GM21717 (cell line): ENCODE measurements at regions not wholly inside any gene's neighbourhood (a gene's known extent, or its start where the extent isn't known, plus 50 kb on each side); places are given as distances from the start of the nearest gene placed in this dataset.
"Not testable (repeated sequence)": the region's sequence is repeated elsewhere in the genome, so short reads cannot be mapped to it uniquely, and the experiment has no call there.

Experiments
- ATAC-seq: cut with Tn5 transposase; IDR thresholded peaks from one replicate; pipeline ENCODE4 v1.9.1; 2021; ENCODE audit warnings: mild to moderate bottlenecking, moderate library complexity; ENCODE audit not compliant: unreplicated experiment

DNA sequence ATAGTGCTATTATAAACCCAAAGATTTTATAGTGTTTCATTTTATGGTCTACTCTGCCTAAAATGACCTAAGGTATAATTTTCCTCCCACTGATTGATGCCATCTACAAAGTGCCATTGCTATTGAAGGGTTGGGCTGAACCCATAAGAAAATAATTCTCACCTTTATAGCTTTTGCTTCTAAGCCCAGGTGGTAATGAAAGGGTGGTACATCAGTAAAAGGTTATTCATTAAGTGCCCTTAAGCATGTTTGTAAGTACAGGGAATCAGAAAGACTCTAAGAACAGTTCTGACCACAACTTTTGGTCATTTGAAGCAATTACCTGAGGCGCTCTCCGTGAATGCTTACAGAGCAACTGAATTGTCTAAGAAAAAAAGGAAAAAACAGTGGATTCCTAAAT is 1247.3 kb downstream of the NXPH1 start:
- no peak for ATAC-seq

- ATAC-seq: no peak
Measured at GRCh38 chr7:9681284-9681683, 1247.9 kb downstream of the NXPH1 start.

GRCh38 chr7:9691286-9691685 is 1257.9 kb downstream of the NXPH1 start:
- no peak for ATAC-seq

GRCh38 chr7:9698375-9698774 is 1265.0 kb downstream of the NXPH1 start:
- no peak for ATAC-seq

- no peak for ATAC-seq
Measured at GRCh38 chr7:9709216-9709615, 1264.5 kb upstream of the PHF14 start.

GRCh38 chr7:9711259-9711918 is 1262.3 kb upstream of the PHF14 start:
- no peak for ATAC-seq

DNA sequence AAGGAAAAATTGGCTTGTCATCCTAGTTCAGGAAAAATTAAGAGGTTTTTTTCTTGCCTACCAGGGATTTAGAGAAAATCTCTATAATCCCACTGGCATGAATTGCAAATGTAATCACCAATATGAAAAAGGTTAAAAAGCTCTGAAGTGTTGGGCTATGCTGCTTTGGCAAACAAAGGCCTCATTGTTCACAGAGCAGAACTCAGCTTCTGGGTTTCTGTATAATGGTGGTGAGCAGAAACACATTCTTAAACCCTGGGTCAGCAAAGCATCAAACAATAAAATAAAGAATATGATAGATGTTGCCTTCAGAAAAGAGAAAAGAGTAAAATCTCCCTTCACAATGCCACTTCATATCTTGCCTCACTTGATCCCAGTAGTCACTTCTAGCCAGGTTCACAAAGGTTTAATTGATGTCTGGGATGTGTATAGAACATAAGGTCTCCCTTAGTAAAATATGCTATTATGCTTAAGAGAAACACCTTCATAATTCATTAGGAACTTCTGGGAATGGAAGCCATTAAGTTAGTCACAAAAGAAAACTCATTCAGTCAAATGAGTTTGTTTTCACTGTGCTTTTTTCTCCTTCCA is 1255.5 kb upstream of the PHF14 start:
- ATAC-seq: no peak

DNA sequence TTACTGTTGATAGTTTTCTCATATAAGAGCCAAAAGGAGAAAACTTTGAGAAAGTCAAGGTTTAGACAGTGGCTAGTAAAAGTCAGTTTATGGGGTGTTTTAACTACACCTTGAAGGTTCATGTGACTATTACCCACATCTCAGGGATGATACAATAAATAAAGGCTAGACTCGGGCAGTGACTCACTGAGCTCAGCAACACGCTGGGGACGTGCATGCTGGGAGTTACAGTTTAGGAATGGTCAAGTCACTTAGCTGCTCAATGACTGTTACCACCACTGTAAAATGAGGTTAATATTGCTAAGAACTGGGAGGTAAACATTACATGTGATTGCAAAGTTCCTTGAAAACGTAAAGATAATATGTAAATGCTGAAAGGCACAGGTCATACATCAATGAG is 1254.4 kb upstream of the PHF14 start:
- no peak for ATAC-seq

DNA sequence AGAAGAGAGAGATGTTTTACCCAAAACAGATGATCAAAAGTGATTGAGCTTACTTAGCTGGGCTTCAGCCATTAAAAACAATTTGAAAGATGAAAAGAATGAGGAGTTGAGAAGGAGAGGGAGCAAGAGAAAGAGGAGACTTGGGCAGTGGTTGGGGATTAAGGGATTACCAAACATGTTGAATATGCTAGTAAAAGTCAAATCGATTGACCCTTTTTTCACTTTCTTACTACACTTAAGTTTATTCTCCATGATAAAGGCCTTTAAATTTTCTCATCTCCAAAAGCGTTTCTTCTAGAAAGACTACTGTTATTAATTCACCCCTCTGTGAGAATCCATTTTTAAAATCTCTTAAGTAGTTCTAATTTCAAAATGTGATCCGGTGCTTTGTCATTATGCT is 1254.0 kb upstream of the PHF14 start:
- no peak for ATAC-seq

DNA sequence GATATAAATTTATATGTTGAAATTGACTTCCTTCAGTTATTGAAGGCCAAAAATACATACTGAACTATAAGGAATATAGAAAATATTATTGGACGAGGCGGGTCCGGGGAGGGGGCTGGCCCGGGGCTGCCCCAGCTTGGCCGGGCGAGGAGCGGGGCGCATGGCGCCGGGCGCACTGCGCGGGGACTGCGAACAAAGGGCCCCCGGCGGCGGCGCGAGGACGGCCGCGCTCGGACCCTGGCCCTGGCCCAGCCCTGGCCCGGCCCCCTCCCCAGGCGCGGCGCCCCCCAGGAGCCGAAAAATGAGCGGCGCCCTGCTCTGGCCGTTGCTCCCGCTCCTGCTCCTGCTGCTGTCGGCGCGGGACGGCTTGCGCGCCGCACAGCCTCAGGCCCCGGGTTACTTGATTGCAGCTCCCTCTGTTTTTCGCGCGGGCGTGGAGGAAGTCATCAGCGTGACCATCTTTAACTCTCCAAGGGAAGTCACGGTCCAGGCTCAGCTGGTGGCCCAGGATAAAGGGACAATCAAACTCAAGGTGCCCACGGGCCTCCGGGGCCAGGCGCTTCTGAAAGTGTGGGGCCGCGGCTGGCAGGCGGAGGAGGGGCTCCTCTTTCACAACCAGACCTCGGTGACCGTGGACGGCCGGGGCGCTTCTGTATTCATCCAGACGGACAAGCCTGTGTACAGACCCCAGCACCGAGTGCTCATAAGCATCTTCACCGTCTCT is 1247.6 kb upstream of the PHF14 start:
- ATAC-seq: not testable (repeated sequence)

- not testable (repeated sequence) for ATAC-seq
Measured at GRCh38 chr7:9726811-9727210, 1246.9 kb upstream of the PHF14 start.

GRCh38 chr7:9727467-9727869 is 1246.2 kb upstream of the PHF14 start:
- ATAC-seq: not testable (repeated sequence)

DNA sequence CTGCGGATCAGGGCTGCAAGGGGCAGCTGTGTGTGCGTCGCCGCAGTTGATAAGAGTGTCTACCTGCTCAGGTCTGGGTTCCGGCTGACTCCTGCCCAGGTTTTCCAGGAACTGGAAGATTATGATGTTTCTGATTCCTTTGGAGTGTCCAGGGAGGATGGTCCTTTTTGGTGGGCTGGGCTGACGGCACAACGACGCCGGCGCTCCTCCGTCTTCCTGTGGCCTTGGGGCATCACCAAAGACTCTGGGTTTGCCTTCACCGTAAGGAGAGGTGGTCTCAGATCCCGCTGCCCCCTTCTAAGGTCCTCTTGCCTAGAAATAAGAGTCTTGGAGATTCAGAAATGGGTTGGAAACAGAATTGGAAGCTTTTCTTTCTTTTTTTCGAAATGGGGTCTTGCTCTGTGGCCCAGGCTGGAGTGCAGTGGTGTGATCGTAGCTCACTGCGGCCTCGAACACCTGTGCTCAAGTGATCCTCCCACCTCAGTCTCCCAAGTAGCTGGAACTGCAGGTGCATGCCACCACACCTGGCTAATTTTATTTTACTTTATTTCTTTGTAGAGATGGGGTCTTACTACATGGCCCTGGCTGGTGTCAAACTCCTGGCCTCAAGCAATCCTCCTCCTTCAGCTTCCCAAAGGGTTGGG is 1245.5 kb upstream of the PHF14 start:
- not testable (repeated sequence) for ATAC-seq

- ATAC-seq: no peak
Measured at GRCh38 chr7:9752033-9752432, 1221.6 kb upstream of the PHF14 start.

DNA sequence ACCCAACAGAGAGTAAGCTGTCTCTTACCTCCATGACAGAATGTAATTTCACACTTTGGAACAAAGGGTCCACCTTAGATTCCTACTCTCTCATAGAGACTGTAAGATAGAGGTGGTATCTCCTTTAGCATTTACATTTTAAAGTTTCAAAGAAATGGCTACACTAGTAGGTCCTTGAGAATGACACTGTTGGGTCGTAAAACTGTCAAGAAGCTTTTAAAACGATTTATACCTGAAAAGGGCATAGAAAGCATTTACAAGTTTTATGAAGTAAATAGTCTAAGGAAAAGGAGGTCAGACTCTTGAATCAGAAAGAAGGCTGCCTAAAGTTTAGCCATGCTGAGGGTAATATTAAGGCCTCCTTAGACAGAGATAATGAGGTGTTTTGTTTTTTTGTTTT is 1212.4 kb upstream of the PHF14 start:
- ATAC-seq: no peak

DNA sequence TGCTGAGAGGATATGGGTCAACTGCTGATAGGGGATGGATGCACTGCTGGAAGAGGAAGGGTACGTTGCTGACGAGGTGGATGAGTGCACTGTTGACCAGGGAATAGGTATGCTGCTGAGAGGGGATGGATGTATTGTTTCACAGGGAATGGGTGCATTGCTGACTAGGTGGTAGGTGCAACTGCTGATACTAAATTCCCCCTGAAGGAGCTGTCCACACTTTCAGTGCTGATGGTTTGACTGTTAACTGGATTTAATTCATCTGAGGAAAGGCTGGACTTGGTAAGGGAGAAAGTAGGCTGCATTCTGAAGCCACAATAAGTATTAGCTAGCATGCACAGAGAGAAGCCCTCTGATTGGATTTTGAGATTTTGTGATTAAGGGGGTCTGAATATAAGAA is 1196.8 kb upstream of the PHF14 start:
- no peak for ATAC-seq

DNA sequence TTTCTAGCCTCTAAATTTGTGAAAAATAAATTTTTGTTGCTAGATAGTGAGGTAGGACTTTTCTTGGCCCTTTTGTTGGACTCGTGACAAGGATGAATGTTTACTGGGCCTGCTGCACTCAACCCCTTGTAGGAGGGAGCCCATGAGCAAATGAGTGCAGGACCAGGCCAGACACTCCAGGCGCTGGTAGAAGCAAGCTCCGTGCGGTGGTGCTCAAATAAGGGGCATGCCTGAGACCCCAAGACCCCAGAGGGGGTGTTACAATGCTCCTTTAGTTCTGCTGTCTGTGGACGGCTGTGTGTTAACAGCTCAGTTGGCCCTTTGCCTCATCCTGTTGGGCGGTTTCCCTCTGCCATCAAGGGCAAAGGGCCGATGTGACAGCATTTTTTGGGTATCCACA is 1195.3 kb upstream of the PHF14 start:
- no peak for ATAC-seq

DNA sequence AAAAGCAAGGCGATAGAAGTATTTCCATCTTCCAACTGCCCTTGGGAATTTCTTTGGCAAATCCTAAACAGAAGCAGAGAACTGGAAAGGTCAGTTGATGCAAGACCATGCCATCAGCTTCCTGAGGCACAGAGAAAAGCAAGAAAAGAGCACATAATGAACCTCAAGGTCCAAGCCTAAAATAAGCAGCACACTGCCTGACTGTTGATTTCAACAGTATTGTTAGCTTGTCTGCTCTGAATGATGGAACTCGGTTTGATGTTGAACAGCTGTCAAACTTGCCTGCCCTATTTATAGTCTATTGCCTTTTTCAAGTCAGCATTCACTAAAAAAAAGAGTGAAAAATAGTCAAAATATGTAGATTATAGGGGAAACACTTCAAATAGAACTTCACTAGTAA is 1192.0 kb upstream of the PHF14 start:
- ATAC-seq: no peak

- no peak for ATAC-seq
Measured at GRCh38 chr7:9782275-9782674, 1191.4 kb upstream of the PHF14 start.

GRCh38 chr7:9785211-9785610 is 1188.5 kb upstream of the PHF14 start:
- ATAC-seq: no peak

DNA sequence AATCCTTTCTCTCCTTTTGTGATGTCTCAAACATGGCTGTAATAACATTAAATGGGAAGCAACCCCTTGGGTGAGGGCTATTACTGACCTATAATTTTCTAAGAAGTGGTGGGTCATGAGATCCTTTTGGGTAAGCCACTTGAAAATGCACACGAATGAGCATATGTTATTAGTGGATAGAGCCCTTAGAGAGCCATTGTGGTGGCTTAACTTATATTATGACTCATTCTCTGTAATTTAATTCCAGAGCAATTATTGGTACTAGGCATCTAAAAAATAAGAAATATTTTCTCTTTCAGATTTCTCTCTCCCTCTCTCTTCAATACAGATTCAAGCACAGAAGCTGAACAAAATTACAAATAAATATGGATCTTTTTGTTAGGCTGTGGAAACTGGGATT is 1177.4 kb upstream of the PHF14 start:
- no peak for ATAC-seq
